EL (cell line): ENCODE measurements at regions not wholly inside any gene's neighbourhood (a gene's known extent, or its start where the extent isn't known, plus 50 kb on each side); places are given as distances from the start of the nearest gene placed in this dataset.
"Not testable (repeated sequence)": the region's sequence is repeated elsewhere in the genome, so short reads cannot be mapped to it uniquely, and the experiment has no call there.

Source experiments
- DNase-seq: peaks from one replicate; pipeline ENCODE4 v3.0.0-alpha.2; 2016

DNA sequence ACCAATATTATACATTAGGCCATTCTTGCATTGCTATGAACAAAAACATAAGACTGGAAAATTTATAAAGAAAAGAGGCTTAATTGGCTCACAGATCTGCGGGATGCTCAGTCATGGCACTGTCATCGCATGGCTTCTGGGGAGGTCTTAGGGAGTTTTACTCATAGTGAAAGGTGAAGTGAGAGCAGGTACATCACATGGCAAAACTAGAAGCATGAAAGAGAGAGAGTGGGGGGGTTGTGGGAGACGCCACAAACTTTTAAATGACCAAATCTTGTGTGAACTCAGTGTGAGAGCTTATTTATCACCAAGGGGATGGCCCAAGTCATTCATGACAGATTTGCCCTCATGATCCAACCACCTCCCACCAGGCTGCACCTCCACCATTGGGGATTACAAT is 398.3 kb upstream of the EDIL3 start:
- no peak for DNase-seq

DNA sequence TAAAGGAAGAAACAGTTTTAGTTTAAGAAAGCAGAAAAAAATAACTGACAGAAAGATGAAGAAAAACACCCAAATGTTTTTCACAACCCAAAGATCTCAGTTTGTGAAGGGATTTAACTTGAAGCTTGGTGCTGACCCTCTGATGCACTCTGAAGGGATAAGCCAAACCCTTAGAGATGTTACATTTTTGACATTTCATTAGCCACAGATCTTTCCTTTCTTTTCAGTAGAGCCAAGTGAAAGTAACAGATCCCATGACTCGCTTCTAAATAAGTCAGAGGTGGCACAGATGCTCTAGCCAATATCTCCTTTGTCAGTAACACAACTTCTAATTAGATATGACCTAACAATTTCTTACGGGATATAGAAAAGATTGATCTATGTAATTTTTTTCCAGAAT is 394.5 kb upstream of the EDIL3 start:
- no peak for DNase-seq

DNA sequence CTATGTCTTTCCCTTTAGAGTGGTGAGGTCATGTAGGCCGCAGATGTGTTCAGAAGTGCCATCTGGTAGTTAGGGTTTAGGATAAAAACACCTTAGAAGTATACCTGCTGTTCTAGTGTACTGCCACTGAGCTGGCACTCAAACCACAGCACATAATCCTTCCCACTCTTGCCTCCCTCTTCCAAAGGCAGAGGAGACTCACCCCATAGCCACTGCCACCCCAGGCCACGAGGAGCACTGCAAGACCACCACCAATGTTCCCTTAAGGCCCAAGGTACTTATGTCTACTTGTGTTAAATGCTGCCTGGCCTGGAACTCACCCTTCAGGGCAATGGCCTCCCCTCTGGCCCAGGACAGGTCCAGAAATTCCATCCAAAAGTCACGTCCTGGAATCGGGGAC is 379.5 kb upstream of the EDIL3 start:
- DNase-seq, result no peak

DNA sequence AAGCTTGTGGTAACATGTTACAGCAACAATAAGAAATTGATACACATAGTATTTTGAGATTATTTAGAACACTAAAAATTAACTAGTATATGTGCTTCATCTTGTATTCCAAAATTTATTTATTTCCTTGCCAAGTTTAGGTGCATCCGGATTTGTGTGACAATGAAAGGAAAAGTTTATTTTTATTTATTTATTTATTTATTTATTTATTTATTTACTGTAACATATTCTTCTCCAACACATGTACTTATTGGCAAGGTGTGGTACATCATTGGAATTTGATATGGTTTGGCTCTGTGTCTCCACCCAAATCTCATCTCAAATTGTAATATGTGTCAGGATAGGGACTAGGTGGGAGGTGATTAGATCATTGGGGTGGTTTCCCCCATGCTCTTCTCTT is 373.3 kb upstream of the EDIL3 start:
- DNase-seq, result no peak

DNA sequence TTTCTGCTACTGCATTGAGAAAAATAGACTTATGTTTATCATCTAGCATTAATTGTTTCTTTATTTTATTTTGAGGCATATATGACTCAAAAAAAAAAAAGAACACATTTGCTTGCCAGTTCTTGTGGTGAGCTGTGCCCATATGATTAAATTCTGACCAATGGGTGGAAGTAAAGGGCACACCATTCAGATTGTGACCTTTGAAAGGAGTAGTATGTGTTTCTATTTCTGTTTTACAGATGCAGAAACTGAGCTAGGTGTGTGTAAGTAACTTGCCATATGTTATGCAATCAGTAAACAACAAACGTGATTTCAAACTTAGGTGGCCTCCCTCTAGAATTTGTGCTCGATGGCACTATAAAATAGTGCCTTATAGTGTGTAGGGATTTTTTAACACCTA is 368.1 kb upstream of the EDIL3 start:
- no peak for DNase-seq

DNA sequence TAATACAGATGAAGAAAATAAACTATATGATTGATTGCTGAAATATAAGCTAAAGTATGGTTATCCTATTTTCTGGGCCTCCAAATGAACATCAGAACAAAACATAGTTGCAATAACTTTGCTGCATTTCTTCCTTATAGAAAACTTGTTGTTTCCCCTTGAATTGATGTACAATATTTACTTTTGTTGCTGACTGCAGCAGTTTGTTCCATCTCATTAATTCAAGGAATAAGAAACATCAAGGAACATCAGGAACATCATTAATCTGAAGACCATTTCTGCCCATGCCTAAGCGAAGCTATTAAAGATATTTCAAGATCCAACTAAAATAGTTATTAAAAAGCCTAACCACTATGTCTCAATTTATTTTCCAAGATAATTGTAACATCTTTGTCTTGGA is 363.6 kb upstream of the EDIL3 start:
- DNase-seq, result no peak

DNA sequence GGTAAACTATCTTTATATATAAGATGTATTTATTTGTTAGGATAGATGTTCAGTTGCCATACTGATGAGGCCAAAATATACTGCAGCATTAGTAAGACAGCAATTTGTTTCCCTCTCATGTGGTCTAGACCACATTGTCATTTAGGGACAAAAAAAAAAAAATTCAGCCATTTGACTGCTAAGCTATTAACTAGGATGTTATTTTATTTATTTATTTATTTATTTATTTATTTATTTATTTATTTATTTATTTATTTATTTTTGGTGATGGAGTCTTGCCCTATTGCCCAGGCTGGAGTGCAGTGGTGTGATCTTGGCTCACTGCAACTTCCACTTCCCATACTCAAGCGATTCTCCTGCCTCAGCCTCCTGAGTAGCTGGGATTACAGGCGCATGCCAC is 361.6 kb upstream of the EDIL3 start:
- DNase-seq, result not testable (repeated sequence)

DNA sequence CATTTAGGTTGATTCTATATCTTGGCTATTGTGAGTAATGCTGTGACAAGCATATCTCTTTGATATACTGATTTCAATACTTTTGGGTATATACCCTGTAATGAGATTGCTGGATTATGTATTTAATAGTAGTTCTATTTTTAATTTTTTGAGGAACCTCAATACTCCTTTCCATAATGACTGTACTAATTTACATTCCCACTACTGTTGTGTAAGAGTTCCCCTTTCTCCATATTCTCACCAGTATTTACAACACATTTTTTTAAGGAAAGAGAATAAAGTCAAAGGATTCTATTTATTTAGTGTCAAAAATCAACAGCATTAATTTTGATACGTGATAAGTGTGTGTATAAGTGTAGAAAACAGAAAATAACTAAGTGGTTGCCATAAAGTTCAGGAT is 356.4 kb upstream of the EDIL3 start:
- DNase-seq, result no peak

DNA sequence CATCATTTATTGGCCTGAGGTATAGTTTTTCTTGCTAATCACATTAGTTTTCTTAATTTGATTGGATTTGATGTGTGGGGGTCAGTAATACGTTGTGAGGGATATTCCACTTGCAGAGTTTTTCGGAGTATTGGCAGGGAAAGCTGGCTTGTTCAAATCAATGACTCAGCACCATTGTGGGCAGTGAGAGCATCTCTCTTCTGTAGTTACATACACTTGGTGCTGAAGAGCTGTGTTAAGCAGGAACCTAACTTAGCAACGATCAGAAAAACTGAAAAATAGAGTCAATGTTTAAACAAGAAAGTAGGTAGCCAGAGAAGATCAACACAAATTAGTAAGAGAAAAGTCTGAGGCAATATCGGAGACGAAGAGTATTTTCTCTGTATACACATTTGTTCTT is 344.6 kb upstream of the EDIL3 start:
- DNase-seq, result no peak

DNA sequence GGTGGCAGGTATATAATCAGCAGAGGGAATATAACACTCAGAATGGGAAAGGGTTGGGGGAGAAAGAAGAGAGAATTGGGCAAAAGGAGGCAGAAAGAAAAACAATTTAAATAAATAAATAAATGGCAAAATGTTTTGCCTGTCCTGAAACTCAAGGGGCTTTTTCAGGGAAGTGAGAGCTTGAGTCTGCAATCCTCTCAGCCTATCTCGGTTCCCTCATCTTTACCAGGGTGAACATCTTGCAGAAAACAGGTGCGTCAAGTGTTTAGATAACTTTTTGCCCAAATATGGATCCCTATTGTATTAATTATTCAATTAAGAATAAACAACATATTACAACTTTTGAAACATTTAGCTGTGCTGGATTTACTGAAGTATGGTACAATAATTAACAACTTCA is 343.0 kb upstream of the EDIL3 start:
- DNase-seq, result no peak

DNA sequence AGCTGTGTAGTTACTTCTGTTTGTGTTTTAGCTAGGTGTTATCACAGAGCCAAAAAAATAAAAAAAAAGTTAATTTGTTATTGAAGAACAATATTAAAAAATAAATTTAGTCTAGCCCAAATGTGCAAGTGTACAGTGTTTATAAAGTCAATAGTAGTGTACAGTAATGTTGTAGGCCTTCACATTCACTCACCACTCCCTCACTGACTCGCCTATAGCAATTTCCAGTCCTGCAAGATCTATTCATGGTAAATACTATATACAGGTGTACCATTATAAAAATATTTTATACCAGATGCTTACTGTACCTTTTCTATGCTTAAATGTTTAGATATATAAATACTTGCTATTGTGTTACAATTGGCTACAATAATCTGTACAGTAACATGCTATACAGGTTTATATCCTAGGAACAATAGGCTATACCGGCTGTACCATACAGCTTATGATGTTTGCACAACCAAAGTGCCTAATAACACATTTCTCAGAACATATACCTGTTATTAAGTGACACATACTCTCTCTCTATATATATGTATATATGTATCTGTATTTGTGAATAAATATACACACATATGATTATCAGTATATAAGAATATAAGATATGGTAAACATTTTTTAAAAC is 341.4 kb upstream of the EDIL3 start:
- DNase-seq, result no peak

DNA sequence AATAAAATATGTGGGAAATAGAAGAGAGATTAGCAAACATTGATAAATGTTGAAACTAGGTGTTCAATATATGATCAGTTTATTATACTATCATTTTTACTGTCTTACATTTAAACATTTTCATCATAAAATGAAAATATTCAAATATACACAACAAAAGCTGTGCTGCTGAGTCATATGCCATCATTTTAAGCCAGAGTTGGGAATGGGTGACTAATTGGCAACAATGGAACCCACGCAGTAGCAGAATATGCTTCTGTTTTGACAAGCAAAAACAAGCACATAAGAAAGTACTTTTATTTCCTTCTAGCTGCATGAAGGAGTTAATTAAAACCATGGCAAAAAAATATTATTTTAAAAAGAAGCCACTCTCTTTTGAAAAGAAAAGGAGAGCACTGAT is 340.0 kb upstream of the EDIL3 start:
- peak; percentile 4 for DNase-seq

DNA sequence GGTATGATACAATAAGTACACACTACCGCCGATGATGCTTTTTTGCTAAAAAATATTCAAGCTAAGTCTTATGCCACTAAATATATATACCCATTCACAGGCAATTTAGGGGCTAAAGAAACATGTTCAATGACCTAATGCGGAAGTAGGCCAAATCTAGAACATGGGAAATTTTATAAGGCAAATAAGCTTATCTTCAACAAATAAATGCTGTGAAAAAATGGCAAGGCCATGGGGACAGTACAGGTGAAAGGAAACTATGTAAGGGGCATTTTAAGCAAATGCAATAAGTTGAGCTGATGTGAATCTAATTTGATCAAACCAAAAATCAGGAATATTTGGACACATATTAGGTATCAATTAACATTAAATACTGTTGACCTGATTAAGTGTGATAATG is 339.5 kb upstream of the EDIL3 start:
- no peak for DNase-seq

DNA sequence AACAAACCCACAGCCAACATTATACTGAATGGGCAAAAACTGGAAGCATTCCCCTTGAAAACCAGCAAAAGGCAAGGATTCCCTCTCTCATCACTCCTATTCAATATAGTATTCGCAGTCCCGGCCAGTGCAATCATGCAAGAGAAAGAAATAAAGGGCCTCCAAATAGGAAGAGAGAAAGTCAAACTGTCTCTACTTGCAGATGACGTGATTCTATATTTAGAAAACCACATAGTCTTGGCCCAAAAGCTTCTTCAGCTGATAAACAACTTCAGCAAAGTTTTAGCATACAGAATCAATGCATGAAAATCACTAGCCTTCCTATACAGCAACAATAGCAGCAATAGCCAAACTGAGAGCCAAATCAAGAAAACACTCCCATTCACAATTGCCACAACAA is 333.7 kb upstream of the EDIL3 start:
- DNase-seq, result no peak

DNA sequence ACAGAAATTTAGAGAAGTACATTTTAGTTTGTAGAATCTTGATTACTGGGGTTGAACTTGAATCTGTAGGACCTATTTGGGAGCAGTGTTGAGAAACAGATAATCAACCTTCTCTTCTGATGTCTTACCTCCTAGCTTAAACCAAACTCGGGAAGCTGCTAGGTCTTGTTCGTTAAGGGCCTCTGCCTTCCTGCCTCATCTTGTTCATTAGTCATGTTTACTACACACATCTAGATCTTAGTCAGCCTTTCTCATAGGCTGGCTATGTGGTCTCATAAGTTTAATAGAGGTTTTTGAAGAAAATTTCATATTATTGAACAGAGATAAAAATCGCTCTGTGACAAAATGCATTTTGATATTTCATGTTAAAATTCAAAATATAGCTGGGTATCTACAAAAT is 331.0 kb upstream of the EDIL3 start:
- DNase-seq, result no peak

DNA sequence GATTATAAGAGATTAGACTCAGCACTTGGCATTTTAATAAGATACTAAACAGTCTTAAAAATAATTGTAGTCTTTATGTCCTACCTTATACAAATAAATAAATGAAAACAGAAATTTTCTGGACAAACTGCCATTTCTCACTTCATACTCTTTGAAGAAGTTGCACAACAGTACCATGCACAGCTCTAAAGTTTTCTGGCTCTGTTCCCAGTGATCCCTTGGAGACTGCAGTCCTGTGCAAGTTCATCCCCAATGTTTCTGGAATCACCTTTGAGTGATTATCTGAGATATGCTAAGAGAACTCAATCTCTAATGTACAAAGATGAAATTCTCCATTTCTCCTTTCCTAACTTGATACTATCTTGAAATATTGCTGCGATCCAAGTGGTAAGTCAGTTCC is 330.4 kb upstream of the EDIL3 start:
- DNase-seq, result no peak

DNA sequence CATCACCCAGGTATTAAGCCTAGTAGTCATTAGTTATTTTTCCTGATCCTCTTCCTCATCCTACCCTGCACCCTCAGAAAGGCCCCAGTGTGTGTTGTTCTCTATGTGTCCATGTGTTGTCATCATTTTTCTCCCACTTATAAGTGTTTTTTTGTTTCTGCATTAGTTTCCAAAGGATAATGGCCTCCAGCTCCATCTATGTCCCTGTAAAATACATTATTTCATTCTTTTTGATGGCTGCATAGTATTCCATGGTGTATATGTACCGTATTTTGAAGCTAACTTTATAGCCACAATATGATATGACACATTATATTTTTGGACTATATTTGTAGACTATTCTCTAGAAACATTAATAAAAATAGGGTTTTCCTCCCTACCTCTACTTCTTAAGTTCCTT is 324.4 kb upstream of the EDIL3 start:
- no peak for DNase-seq

DNA sequence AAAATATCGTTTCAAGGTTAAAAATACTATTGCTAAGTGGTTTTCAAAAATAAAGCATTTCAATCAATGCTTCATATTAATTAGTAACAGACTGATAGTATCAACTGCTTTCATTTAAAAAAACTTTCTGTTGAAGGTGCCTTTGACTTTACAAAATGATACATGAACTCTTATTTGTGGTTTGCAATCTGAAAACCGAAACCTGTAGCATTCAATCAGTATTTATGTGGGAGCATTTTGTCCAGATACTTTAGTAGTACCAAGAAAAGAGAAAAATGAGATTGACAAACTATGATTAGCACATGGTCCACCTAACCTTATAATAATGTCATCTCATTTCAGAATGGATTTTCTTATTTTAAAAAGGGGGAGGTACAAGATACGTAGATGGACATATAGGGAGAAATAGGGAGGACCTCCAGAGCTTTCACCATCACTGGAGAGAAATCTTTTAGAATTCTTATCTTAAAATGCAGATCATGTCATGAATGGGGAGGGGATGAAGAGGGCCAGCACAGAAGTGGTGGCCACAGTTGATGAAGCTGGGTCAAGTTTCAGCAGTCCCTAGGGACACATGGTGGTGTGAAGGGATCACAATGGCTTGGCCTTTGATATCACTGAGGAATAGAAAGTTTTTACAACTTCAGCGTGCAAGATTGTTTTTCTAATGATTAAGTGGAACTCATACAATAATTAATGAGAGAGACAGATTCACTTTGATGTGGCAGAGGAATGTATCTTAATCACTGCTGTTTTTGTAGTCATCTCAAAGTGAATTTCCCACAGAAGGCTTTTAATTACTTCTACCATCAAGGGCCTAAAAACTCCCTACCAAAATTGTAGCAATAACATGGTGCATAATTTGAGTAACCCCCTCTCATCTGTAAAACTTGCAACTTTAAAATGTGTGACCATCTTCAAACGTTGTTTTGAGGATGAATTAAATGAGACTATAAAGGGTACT is 322.3 kb upstream of the EDIL3 start:
- DNase-seq, result no peak

DNA sequence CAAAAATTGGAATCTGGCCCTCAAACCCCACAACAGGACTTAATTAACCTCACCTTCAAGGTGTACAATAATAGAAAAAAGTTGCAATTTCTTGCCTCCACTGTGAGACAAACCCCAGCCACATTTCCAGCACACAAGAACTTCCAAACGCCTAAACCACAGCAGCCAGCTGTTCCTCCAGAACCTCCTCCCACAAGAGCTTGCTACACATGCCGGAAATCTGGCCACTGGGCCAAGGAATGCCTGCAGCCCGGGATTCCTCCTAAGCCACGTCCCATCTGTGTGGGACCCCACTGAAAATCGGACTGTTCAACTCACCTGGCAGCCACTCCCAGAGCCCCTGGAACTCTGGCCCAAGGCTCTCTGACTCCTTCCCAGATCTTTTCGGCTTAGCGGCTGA is 315.9 kb upstream of the EDIL3 start:
- DNase-seq, result not testable (repeated sequence)

DNA sequence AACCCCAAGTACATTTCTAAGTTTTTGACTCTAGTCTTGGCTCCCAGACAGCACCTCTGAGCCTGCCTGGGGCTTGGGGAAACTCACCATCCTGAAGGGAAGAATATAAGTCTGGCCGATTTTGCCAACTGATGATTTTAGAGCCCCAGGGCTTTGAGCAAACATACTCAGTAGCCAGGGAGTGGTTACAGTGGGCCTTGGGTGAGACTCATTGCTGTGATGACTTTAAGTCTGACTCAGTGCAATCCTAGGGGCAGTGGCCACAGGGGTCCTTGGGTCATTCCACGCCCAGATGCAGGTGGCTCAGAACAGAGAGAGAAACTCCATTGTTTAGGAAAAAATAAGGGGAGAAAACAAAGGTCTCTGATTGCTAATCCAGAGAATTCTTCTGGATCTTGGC is 312.0 kb upstream of the EDIL3 start:
- peak; percentile 29 for DNase-seq

DNA sequence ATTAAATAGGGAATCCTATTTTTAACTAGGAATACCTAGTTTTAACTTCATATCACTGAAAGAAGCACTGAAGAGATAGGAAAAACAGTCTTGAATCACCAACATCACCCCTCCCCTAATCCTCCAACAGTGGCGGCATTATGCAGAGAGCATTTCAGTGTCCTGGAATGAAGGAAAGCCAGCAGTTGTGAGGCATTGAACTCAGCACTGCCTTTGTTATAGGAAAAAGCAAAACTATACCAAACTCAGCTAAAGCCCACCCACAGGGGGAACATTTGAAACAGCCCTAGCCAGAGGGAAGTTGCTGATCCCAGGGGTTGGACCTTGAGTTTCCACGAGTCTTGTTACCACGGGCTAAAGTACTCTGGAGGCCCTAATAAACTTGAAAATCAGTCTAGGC is 310.6 kb upstream of the EDIL3 start:
- DNase-seq, result no peak

DNA sequence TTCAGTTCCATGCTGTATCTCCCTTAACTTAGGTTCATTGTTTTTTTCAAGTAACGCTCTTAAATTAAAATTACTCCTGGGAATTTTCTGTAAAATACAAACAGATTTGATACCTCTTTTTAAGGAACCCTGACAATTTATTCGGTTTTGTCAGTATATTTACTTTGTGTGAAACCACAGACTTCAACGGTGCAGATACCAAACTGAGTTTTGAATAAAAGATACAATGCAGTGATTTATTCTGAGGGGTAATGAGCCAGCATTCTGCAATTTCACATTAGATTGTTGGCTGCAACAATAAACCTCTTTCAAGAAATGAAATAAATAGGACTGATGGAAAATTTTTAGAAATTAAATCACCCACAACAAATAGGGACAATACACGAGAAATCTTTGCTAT is 308.6 kb upstream of the EDIL3 start:
- no peak for DNase-seq

DNA sequence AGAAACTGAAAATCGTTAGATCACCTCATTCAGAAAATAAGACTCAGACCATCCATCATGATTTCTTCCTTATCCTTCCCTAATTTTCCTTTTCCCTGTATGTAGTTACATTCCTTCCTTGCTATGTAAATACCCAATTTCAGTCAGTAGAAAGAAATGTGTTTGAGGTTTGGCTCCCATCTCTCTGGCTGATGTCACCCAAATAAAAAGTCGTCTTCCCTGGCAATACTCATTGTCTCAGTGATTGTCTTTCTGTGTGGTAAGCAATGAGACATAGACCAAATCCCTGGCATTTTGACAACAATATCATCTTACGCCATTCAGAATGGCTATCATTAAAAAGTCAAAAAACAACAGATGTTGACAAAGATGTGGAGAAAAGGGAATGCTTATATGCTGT is 303.9 kb upstream of the EDIL3 start:
- DNase-seq, result peak; percentile 47

DNA sequence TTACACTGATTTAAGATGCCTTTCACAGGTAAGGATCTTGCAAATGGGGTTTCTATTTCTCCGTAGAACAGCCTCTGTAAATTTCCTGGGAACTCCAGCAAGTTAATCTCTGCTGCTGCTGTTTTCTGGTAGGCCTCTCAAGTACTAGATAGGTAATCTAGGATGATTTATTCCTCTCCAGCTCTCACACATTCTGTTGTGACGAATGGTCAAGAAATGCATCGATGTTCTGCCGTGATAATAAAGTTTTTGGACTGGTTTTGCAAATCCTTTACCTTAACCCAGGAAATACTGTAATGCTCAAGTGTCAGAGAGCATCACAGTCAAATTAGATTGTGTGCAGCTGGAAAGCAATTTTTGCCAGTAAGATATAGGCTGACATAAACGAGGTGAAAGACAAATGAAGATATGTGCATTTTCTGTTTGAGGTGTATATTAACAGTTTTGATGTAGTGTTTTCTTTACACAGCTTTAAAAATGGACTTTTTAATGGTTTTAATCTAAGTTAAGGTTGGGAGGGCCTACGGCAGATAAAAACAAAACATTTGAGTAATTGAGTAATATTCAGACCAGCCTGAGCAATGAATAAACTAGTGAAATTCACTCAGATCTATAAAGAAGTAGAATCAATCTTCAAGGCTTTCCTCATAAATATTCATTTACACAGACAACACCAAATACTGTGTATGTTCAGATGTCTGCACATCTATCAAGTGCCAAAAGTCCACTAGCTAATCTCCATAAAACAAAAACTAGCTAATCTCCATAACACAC is 300.6 kb upstream of the EDIL3 start:
- DNase-seq, result no peak
